COLO829 (cell line): ENCODE measurements at regions not wholly inside any gene's neighbourhood (a gene's known extent, or its start where the extent isn't known, plus 50 kb on each side); places are given as distances from the start of the nearest gene placed in this dataset.

Experiments
- DNase-seq: peaks from one replicate; pipeline ENCODE4 v3.0.0; 2012; ENCODE audit warnings: low spot score

DNA sequence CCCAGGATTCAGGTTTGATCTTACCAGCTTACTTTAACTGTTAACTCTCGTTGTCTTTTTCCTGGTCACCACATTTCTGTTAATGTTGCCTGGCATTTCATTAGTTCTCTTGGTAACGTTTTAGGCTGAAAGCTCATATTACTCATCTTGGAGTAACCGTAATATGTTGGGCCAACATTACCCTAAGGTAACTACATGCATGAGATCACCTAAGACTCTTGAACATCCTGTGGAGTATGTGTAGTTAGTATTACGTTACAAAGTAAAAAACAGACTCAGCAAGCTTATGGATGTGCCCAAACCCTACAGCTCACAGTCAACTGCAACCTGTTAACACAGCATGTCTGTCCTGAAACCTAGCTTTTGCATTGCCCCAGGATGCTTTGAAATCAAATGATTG lies 203.3 kb upstream of the HS3ST1 start:
- DNase-seq, result no peak

DNA sequence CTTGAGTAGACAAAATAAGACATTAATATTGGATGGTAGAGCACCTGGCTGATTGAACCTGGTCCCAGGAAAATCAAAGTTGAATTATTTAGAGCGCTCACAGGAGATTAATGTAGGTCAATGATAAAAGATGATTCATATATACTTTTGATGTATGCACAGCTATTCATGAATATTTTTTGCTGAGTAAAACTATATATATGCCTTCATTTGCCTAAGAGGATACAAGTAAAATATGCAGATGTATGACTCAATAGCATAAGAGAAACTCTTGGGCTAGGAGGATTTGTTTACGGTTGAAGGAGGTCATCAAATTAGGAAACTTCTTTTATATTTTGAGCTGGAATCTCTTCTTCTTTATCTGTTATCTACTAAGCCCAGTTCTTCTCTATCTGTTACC lies 202.7 kb upstream of the HS3ST1 start:
- DNase-seq, result no peak

DNA sequence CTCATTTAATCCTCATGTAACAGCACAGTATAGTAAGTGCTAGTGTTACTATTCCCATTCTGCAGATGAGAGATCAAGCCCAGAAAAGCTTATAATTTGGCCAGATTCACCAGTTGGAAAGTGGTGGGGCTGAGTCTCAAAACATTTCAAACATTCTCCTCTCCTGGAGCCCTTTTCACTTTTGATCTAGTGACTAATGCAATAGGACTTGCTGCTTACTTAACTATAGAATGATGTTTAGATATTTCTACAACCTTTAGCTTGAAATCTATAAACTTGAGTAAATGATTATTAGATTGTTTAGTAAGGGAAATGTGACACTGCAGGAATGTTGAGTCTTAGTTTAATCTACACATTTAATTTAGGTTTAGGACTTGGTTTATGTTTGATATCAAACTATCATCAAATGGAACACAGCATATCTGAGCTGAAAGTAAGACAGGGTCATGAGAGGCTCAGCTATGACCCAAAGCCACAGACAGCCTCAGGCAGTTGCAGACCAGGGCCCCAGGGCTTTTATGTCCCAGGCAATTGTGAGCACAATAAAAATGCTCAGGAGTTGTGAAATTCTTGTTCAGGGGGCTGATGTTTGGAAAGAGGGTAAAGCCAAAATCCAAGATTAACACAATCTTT lies 199.5 kb upstream of the HS3ST1 start:
- no peak for DNase-seq

DNA sequence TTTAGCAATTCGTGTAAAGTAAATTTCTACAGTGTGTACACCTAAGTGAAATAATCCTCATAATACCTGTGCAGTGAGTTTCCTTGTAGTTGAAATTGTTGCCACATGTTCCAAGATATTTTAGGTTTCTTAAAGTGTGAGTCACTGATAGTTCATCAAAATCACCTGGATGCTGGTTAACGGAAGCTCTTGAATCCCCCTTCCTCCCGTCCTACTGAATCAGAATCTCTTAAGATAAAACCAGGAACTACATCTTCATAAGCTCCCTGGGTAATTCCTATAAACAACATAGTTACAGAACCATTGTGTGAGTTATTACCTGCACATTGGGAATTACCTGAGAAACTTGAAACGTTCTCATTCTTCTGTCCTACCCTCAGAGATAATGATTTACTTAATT lies 197.4 kb upstream of the HS3ST1 start:
- DNase-seq, result no peak

DNA sequence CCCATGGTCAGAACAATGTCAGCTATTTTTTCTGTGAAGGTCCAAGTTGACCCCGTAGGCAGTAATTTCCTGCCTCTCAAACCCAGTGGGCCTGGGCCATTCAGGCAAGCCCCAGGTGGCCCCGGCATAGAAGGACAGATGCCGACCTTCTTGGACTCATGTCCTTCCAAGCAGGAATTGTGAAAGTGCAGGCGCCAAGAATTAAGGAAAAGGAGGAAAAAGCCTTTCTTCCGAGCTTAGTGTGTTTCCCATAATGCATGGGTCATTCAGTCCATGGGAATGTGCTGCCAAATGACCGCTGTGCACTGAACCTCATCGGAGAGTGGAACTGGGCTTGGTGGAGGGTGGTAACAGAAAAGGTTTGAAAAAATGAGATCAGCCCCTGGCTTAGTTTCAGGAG lies 196.5 kb upstream of the HS3ST1 start:
- no peak for DNase-seq

DNA sequence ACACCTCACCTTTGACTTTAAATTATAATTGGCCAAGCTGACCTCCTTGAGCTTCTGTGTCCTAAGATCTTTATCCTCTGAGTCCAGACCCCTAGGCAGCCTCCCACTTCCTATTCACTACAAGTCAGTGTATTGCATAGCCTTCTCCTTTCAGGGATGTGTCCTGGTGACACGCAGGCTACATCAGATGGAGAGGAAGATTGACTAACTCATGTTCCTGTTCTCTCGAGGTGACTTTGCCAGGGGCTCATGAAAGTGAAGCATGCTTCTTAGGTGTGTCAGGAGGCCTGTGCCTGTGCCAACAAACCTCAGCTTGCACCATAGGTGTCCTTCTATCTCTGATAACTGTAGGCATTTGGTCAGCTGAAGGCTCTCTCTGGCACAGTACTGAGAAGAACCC lies 195.7 kb upstream of the HS3ST1 start:
- no peak for DNase-seq

DNA sequence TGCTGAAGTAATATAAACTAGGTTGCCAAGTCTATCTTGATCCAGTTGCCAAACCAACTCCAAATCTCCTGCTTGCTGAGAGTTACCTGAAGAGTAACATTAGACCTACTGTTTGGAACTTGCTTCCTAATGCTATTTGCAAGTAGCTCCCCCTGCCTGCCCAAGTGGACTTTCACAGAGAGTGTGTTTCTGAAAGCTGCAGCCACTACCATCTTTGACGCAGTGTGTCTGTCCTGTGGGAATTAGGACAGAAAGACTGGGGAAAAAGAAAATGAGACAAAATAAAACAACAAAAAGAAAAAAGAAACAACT lies 195.0 kb upstream of the HS3ST1 start:
- no peak for DNase-seq

- no peak for DNase-seq
These were observed 194.4 kb upstream of the HS3ST1 start for GRCh38 chr4:11622961-11623725.

GRCh38 chr4:11620861-11621260 lies 192.2 kb upstream of the HS3ST1 start:
- no peak for DNase-seq

GRCh38 chr4:11618666-11619282 lies 190.1 kb upstream of the HS3ST1 start:
- DNase-seq, result no peak

DNA sequence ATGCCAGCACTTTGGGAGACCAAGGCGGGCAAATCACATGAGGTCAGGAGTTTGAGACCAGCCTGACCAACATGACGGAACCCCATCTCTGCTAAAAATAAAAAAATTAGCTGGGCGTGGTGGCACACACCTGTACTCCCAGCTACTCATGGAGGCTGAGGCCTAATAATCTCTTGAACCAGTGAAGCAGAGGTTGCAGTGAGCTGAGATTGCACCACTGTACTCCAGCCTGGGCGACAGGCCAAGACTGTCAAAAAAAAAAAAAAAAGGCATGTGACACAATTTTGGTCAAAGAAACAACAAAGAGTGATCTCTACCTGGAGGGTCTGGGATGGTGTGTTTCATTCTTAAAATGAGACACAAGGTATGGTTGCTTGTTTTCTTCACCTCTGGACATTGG lies 188.2 kb upstream of the HS3ST1 start:
- DNase-seq, result no peak

DNA sequence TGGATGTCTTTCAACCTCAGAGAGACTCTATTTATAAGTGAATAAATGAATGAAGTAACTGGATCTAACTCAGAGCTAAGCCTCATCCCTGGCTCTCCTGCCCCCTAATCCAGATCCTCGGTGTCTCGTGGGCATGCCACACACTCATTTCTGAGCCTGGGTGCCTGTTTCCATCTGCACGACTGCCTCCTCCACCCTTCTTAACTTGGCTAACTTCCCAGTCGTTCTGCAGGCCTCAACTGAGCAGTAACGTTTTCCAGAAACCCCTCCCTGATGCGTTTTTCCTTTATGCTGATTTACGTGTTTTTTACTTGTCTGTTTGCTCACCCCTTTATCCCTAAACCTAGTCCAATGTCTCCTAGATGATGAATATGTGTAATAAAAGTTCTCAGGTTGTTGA lies 186.9 kb upstream of the HS3ST1 start:
- DNase-seq, result no peak

DNA sequence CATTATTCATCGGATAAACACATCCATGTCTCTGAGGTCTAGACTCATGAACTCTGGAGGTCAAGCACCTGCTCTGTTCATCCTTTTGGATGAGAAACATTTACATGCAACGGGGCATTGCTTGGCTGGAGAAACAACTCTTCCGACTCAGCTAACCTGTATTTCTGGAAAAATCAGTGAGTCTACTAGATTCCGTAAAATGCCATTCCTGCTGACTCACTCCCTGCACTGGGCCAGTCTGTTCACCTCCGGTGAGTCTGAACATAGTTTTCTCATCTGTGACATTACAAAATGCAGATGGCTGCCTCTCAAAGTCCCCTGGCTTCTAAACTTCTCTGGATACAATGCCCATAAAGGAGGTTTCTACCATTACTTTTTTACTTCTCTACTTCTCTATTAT lies 185.7 kb upstream of the HS3ST1 start:
- no peak for DNase-seq

DNA sequence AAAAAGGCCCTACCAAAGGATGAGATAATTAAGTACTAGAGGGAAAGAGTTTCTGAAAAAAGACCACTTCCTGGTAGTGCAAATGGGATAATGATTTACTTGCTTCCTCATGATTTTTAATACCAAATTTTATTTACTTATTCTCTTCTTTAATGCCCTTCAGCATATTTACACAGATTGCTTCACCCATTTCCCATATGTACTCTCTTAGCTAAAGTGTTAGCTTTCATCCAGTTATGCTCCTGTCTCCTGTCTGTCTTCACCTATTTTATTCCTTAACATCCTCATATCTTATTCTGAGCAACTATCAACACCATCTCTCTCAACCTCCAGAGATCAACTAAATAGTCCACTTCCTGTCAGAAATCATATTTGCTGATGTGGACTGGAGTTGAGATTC lies 183.2 kb upstream of the HS3ST1 start:
- no peak for DNase-seq

GRCh38 chr4:11609751-11610150 lies 181.1 kb upstream of the HS3ST1 start:
- no peak for DNase-seq

DNA sequence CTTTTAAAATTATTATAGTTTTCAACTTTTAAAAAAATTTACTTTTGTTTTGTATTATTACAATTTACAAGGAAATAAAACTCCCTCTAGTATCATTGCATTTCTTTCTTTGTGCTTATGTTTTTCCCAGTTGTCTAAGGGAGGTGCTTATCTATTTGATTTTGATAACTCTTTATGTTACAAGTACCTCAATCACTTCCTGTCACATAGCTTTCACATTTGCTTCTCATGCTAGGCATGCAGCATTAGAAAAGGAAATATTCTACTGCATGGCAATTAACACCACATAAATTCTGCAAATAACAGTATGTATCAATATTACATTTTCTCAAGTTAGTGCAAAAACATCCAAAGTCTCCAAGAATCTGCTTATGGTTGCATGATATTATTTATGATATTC lies 180.3 kb upstream of the HS3ST1 start:
- no peak for DNase-seq

DNA sequence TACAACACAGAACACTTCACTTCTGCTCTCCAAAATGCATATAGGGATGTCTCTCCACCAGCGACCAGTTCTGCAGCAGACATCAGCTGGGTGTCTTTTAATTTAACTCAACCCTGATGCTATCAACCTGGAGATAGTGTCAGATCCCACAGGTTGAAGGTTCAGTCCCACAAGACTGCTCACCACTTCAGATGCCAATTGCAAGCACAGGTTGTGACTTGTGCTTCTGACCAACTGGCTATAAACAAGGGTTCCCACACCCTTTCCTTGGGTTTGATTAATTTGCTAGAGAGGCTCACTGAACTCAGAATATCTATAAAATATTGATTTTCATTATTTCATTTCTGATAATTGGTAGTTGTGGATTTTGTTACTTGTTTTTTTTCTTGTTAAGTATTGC lies 177.4 kb upstream of the HS3ST1 start:
- no peak for DNase-seq

DNA sequence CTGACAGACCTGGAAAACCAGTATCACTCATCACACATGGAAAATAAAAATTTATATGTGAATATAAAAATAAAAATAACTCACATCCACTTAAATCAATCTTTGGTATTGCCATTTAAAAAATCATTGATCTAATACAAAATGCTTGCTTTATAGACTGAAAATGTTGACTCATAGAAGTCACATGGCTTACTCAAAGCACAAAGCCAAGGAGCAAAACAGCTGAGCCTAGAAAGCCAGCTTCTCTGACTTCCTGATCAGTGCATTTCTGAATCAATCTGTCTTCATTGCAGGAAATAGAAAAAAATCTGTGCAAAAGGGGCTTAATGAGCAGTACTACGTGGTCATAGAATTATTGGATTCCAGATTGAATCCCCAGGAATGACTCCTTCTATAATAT lies 176.9 kb upstream of the HS3ST1 start:
- peak; percentile 13 for DNase-seq

GRCh38 chr4:11604821-11605220 lies 176.1 kb upstream of the HS3ST1 start:
- no peak for DNase-seq

DNA sequence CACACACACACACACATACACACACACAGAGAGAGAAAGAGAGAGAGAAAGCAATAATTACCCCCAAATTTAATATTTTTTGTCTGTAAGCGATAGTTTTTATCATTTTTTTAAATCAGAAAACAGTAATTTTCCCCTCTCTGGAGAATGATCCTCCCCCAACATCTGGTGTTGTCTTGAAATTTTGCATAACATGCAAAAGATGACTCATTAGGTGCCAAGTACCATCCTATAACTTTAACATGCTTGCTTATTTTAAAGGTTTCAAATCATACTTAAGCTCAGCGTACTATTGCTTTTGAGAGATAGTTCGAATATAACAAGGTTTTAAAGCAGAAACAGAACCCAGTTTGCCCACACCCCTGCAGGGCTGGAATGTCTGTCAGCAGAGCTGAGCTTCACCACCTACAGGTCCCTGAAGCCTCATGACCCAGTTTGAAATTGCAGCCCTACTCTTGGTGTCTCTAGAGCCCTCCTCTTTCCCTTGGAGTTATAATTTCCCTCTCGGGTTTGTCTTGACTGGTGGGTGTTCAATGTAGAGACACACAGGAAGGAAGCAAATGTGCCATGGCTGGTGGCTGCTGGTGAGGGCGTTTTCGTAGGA lies 175.0 kb upstream of the HS3ST1 start:
- DNase-seq, result no peak

GRCh38 chr4:11602606-11603340 lies 174.1 kb upstream of the HS3ST1 start:
- DNase-seq, result no peak

DNA sequence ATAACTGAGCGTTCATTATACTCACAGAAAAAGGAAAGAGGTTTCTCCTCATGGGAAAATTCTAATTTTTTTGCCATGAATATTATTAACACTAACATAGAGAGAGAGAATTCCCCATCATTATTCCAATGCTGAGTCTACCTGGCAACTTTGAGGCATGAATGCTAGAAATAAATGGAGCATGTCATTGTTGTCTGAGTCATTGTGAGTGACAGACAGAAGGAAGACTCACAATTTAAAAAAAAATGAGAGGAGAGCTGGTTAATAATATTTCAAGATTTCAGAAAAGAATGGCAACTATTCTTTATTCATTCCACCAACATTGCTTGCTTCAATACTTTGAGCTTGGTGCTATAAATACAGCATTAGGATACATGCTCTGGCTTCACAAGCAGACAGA lies 170.4 kb upstream of the HS3ST1 start:
- no peak for DNase-seq

- DNase-seq, result no peak
These were observed 169.9 kb upstream of the HS3ST1 start for GRCh38 chr4:11598591-11598990.
